Naive thymus-derived CD4-positive, alpha-beta T cell (primary cell): ENCODE measurements at regions not wholly inside any gene's neighbourhood (a gene's known extent, or its start where the extent isn't known, plus 50 kb on each side); places are given as distances from the start of the nearest gene placed in this dataset.

Source experiments
- ATAC-seq: fragments of 150-1000 bp; cut with Tn5 transposase; 2 replicates; pipeline ENCODE4 v1.10.0; 2021; ENCODE audit warnings: mild to moderate bottlenecking, moderate library complexity
- CTCF ChIA-PET: fragments of 350-600 bp; sonication (Branson Sonifier 250); formaldehyde crosslinking; loops from one replicate; lab custom pipeline; 2021; ENCODE audit warnings: antibody characterized with exemption; lab: Charles Lee
- POLR2A ChIA-PET: fragments of 350-600 bp; sonication (Branson Sonifier 250); formaldehyde crosslinking; loops from one replicate; lab custom pipeline; 2021; ENCODE audit warnings: antibody characterized with exemption, inconsistent platforms; lab: Charles Lee
- DNase-seq, 9 donors: peaks; one replicate each; pipeline versions ENCODE4 v3.0.0 to v3.0.0-alpha.2; 2020 to 2022; ENCODE audit warnings: mixed read lengths in 1 of 9
- H3K27ac ChIP-seq: one replicate; pipeline ENCODE4 v1.7.0; 2013; ENCODE audit warnings: mild to moderate bottlenecking, low read depth, low read length, moderate library complexity
- H3K27me3 ChIP-seq, 2 donors: one replicate each; pipeline ENCODE4 v1.7.0; 2013; ENCODE audit warnings: low read length in 2 of 2, mild to moderate bottlenecking in 2 of 2, moderate library complexity in 2 of 2; ENCODE audit not compliant: control insufficient read depth in 2 of 2, insufficient read depth in 2 of 2
- H3K36me3 ChIP-seq, 3 experiments: 1 replicate in 2 of 3; 2 replicates in 1 of 3; pipeline ENCODE4 v1.7.0; 2013; ENCODE audit warnings: low read length in 3 of 3, mild to moderate bottlenecking in 3 of 3, moderate library complexity in 1 of 3; ENCODE audit not compliant: insufficient read depth in 3 of 3, control insufficient read depth in 2 of 3
- H3K4me1 ChIP-seq, 2 donors: one replicate each; pipeline ENCODE4 v1.7.0; 2013; ENCODE audit warnings: low read length in 2 of 2, mild to moderate bottlenecking in 2 of 2, moderate library complexity in 1 of 2; ENCODE audit not compliant: control insufficient read depth in 2 of 2, insufficient read depth in 2 of 2
- H3K4me3 ChIP-seq: 2 replicates; pipeline ENCODE4 v1.7.0; 2013; ENCODE audit warnings: mild to moderate bottlenecking, low read length
- H3K9me3 ChIP-seq, 3 experiments: 1 replicate in 2 of 3; 2 replicates in 1 of 3; pipeline ENCODE4 v1.7.0; 2013; ENCODE audit warnings: low read length in 3 of 3; ENCODE audit not compliant: control insufficient read depth in 2 of 3
- H3K27ac Mint-ChIP-seq, 9 donors: one replicate each; pipeline ENCODE4 v1.8.0; 2020 to 2022; ENCODE audit warnings: mixed read lengths in 9 of 9, mild to moderate bottlenecking in 8 of 9, moderate library complexity in 5 of 9, inconsistent platforms in 2 of 9
- H3K27me3 Mint-ChIP-seq, 5 donors: one replicate each; pipeline ENCODE4 v1.8.0; 2021 to 2022; ENCODE audit warnings: mixed read lengths in 5 of 5, mild to moderate bottlenecking in 1 of 5
- H3K36me3 Mint-ChIP-seq, 5 donors: one replicate each; pipeline ENCODE4 v1.8.0; 2020 to 2022; ENCODE audit warnings: mixed read lengths in 5 of 5, mild to moderate bottlenecking in 3 of 5, inconsistent platforms in 1 of 5
- H3K4me1 Mint-ChIP-seq, 7 donors: one replicate each; pipeline ENCODE4 v1.8.0; 2020 to 2022; ENCODE audit warnings: mixed read lengths in 7 of 7, mild to moderate bottlenecking in 3 of 7, inconsistent platforms in 1 of 7
- H3K4me3 Mint-ChIP-seq, 10 donors: one replicate each; pipeline ENCODE4 v1.8.0; 2020 to 2022; ENCODE audit warnings: mild to moderate bottlenecking in 10 of 10, mixed read lengths in 10 of 10, moderate library complexity in 6 of 10, inconsistent platforms in 2 of 10
- H3K9me3 Mint-ChIP-seq, 11 donors: one replicate each; pipeline ENCODE4 v1.8.0; 2020 to 2022; ENCODE audit warnings: mixed read lengths in 11 of 11, mild to moderate bottlenecking in 4 of 11, inconsistent platforms in 1 of 11, moderate library complexity in 1 of 11
- intact Hi-C, 2 donors: fragments of 100-400 bp; cut with micrococcal nuclease; formaldehyde crosslinking; loops; one replicate each; pipeline ENCODE4 v1.15.1; 2023

DNA sequence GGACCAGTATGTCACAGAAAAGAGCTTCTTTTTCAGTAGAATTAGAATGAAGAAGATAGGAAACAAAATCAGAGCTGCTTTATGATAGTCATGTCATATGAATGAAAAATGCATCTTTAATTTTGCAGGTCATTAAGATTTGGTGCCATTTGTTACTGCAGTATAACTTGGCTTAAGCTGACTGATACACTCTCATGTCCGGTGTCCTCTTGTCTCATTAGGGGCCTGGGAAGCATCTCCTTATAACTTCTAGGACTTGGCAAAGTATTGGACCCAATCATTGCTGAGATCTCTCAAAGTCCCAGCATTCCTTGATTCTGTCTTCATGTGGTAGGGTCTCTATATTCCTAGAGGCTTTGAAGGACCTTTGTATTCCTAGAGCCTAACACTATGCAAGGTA, 559.4 kb downstream of the TOX3 start:
- no peak overlapping the region for H3K27ac Mint-ChIP-seq
- CTCF ChIA-PET = no interaction called here
- H3K36me3 Mint-ChIP-seq = peaks cover 0 to 2% (median 0%) of the 10 kb centered on the region in 5 donors
- no peak overlapping the region for H3K4me3 ChIP-seq
- no peaks in the 10 kb centered on the region for H3K4me1 ChIP-seq
- ATAC-seq = no peak
- no peaks in the 10 kb centered on the region for H3K9me3 ChIP-seq
- H3K27ac ChIP-seq = no peak overlapping the region
- H3K9me3 Mint-ChIP-seq = peaks cover 0 to 27% (median 6%) of the 10 kb centered on the region in 11 donors
- no peak overlapping the region for H3K4me3 Mint-ChIP-seq
- H3K36me3 ChIP-seq = no peaks in the 10 kb centered on the region
- H3K4me1 Mint-ChIP-seq = no peaks in the 10 kb centered on the region
- intact Hi-C loops = no loop called here
- POLR2A ChIA-PET = no interaction called here
- DNase-seq = no peak
- no peaks in the 10 kb centered on the region for H3K27me3 Mint-ChIP-seq
- H3K27me3 ChIP-seq = no peaks in the 10 kb centered on the region

DNA sequence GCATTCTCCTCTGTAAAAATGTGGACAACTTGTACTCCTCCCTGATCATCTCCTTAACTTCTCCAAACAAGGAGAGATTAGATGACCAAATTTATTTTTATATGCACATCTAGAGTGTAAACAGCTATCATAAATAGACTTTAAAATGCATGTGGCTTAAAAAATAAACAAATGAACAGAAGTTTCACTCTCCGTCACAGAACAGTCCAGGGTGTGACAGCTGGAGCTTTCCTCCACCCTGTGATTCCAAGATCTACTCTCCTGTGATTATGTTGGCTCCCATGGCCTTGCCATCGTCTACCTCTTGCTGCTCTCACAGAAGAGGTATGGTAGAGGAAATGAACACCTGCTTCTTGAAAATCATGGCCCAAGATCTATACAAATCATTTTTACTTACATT, 560.2 kb downstream of the TOX3 start:
- ATAC-seq = no peak

DNA sequence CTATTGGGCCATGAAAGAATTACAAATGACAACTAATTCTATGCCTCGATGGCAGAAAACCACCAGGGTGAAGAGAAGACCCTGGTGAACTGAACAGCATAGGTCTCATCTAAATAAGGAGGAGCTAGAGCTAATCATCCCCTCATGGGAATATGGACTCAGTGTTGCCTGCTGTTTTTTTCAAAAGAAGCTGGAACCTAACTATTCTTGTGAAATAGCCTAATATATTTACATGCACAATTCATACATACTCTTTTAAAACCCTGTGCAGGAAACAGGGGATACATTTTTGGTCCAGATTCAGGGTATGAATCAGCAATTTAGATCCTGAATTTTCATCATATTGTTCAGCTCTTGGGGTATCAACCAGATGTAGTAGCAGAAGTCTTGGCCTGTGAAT, 560.6 kb downstream of the TOX3 start:
- Histone ChIP-seq H3K27ac (no peak overlapping the region), H3K9me3 (no peaks in the 10 kb centered on the region), H3K4me1 (no peaks in the 10 kb centered on the region), H3K4me3 (no peak overlapping the region), H3K27me3 (no peaks in the 10 kb centered on the region), H3K36me3 (no peaks in the 10 kb centered on the region)
- Mint-ChIP-seq H3K27me3 (no peaks in the 10 kb centered on the region), H3K36me3 (no peaks in the 10 kb centered on the region), H3K9me3 (peaks cover 0 to 17% (median 4%) of the 10 kb centered on the region in 11 donors), H3K4me1 (no peaks in the 10 kb centered on the region), H3K4me3 (no peak overlapping the region), H3K27ac (no peak overlapping the region)
- ATAC-seq (no peak), DNase-seq (no peak)
- ChIA-PET CTCF (no interaction called here), POLR2A (no interaction called here)
- intact Hi-C loops = no loop called here

More for the DNA sequence above, 560.2 kb downstream of the TOX3 start:
- H3K4me3 ChIP-seq = no peak overlapping the region
- no peaks in the 10 kb centered on the region for H3K36me3 Mint-ChIP-seq
- H3K4me3 Mint-ChIP-seq = no peak overlapping the region
- H3K27me3 ChIP-seq = no peaks in the 10 kb centered on the region
- intact Hi-C loops = no loop called here
- H3K36me3 ChIP-seq = no peaks in the 10 kb centered on the region
- no peak overlapping the region for H3K27ac Mint-ChIP-seq
- ChIA-PET POLR2A (no interaction called here), CTCF (no interaction called here)
- H3K27ac ChIP-seq = no peak overlapping the region
- H3K9me3 Mint-ChIP-seq = peaks cover 0 to 19% (median 4%) of the 10 kb centered on the region in 11 donors
- DNase-seq = no peak
- no peaks in the 10 kb centered on the region for H3K4me1 Mint-ChIP-seq
- H3K27me3 Mint-ChIP-seq = no peaks in the 10 kb centered on the region
- H3K9me3 ChIP-seq = no peaks in the 10 kb centered on the region
- H3K4me1 ChIP-seq = no peaks in the 10 kb centered on the region

DNA sequence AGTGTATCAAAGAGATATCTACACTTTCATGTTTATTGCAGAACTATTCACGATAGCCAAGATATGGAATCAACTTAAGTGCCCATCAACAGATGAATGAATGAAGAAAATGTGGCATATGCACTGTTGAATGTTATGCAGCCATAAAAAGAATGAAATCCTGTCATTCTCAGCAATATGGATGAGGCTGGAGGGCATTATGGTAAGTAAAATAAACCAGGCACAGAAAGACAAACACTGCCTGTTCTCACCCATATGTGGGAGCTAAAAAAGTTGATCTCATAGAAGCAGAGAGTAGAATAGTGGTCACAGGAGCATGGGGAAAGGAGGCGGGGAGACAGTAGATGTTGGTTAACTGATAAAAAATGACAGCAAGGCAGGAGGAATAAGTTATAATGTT, 561.8 kb downstream of the TOX3 start:
- Histone ChIP-seq H3K27me3 (no peaks in the 10 kb centered on the region), H3K9me3 (no peaks in the 10 kb centered on the region), H3K4me3 (no peak overlapping the region), H3K36me3 (no peaks in the 10 kb centered on the region), H3K4me1 (no peaks in the 10 kb centered on the region), H3K27ac (no peak overlapping the region)
- H3K27ac Mint-ChIP-seq = no peak overlapping the region
- no peak overlapping the region for H3K4me3 Mint-ChIP-seq
- H3K36me3 Mint-ChIP-seq = no peaks in the 10 kb centered on the region
- no peak for ATAC-seq
- intact Hi-C loops = no loop called here
- H3K9me3 Mint-ChIP-seq = peaks cover 0 to 13% (median 4%) of the 10 kb centered on the region in 11 donors
- no peak for DNase-seq
- H3K4me1 Mint-ChIP-seq = no peaks in the 10 kb centered on the region
- CTCF ChIA-PET = no interaction called here
- H3K27me3 Mint-ChIP-seq = no peaks in the 10 kb centered on the region
- POLR2A ChIA-PET = no interaction called here

DNA sequence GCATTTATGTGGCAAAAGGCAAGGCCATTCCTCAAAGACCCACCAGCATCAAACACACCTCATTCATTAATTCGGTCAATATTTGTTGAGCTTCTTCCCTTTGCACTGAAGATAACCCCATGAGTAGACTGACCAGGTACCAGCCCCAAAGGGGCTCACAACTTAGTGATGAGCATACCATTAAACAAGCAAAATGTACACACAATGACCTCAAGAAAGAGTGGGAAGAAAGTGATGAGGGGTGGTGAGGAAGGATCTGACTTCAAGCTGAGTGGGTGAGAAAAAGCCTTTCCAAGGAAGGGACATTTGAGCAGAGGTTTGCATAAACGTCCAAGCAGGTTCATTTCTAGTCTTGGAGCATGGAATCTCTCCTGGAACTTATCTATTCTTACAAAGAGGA, 562.5 kb downstream of the TOX3 start:
- DNase-seq = no peak
- Mint-ChIP-seq H3K36me3 (no peaks in the 10 kb centered on the region), H3K9me3 (peaks cover 0 to 11% (median 2%) of the 10 kb centered on the region in 11 donors), H3K27ac (no peak overlapping the region), H3K4me3 (no peak overlapping the region), H3K27me3 (no peaks in the 10 kb centered on the region), H3K4me1 (no peaks in the 10 kb centered on the region)
- Histone ChIP-seq H3K4me1 (no peaks in the 10 kb centered on the region), H3K27ac (no peak overlapping the region), H3K27me3 (no peaks in the 10 kb centered on the region), H3K36me3 (no peaks in the 10 kb centered on the region), H3K4me3 (no peak overlapping the region), H3K9me3 (no peaks in the 10 kb centered on the region)
- ChIA-PET POLR2A (no interaction called here), CTCF (no interaction called here)
- ATAC-seq = no peak
- intact Hi-C loops = no loop called here

DNA sequence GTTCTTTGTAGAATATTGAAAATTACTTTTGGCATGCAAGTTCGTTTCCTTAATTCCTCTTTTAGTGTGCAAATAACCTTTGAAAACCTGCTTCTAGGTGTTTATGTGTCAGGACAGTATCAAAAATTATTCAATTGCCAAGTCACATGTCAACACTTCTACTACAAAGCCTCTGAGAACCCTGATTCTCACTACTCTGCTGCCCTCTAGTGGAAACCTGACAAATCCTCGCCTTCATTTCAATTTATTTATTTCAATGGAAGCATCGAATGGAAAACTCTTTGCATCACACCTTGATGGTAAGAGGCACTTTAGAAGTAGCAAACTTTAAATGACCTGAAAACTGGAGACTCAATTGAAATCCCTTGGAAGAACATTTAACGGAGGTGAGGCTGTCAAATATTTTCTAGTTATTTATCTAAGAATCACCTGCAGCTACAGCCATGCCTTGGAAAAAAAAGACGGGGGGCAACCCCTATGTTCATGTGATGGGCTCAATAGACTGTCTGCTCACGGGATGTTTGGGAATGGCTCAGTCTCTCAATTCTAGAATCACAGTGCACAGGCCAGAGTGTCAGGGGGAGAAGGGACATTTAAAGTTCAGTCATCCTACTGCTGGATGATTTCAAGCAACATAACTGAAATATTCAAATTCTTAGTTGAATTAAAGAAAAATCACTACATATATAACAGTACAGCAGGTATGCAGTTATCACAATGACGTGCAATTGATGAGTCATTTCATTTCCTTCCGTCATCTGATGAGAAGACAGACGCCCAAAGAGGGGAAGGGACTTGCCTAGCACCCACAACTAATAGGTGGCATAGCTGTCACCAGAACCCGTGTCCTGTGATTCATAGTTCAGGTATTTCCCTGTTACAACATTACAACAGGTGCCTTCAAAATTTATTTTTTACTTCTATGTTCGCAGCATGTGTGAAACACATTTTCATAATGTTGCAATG, 563.9 kb downstream of the TOX3 start:
- CTCF ChIA-PET = no interaction called here
- Mint-ChIP-seq H3K4me3 (no peak overlapping the region), H3K27me3 (no peaks in the 10 kb centered on the region), H3K9me3 (peaks cover 0 to 9% (median 2%) of the 10 kb centered on the region in 11 donors), H3K36me3 (no peaks in the 10 kb centered on the region), H3K27ac (no peak overlapping the region), H3K4me1 (no peaks in the 10 kb centered on the region)
- H3K9me3 ChIP-seq = no peaks in the 10 kb centered on the region
- no peaks in the 10 kb centered on the region for H3K27me3 ChIP-seq
- DNase-seq (peak in 2 of 9 donors; percentile 2 to 8), ATAC-seq (no peak)
- no peak overlapping the region for H3K4me3 ChIP-seq
- H3K27ac ChIP-seq = no peak overlapping the region
- no peaks in the 10 kb centered on the region for H3K36me3 ChIP-seq
- intact Hi-C loops = no loop called here
- H3K4me1 ChIP-seq = no peaks in the 10 kb centered on the region
- POLR2A ChIA-PET = no interaction called here

DNA sequence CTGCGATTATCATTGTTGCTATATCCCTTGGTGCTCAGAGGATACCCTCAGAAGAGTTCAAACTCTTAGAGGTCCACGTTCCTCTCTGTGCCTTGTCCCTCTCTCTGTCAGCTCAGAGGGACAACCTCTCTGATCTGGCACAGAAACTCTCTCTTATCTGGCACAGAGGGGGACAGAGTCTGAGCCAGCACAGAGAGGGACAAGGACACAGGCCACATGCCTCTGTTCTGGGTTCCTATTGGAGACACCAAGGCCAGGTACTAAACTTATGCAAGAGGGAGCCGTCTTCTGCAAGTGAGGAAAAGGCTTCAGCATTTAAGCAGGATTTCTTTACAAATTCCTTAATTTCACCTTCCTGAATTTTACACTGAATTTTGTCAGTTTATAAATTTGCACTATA, 565.2 kb downstream of the TOX3 start:
- no peaks in the 10 kb centered on the region for H3K4me1 Mint-ChIP-seq
- CTCF ChIA-PET = no interaction called here
- no peak overlapping the region for H3K27ac Mint-ChIP-seq
- H3K27me3 Mint-ChIP-seq = no peaks in the 10 kb centered on the region
- no peaks in the 10 kb centered on the region for H3K36me3 Mint-ChIP-seq
- Histone ChIP-seq H3K36me3 (no peaks in the 10 kb centered on the region), H3K4me3 (no peak overlapping the region), H3K27ac (no peak overlapping the region), H3K27me3 (no peaks in the 10 kb centered on the region), H3K9me3 (peaks cover 0 to 3% (median 0%) of the 10 kb centered on the region in 3 experiments), H3K4me1 (no peaks in the 10 kb centered on the region)
- POLR2A ChIA-PET = no interaction called here
- no peak overlapping the region for H3K4me3 Mint-ChIP-seq
- intact Hi-C loops = no loop called here
- ATAC-seq (no peak), DNase-seq (no peak)
- H3K9me3 Mint-ChIP-seq = peaks cover 0 to 6% (median 0%) of the 10 kb centered on the region in 11 donors
